Umbilical cord (tissue), 1 donor: ENCODE measurements at regions not wholly inside any gene's neighbourhood (a gene's known extent, or its start where the extent isn't known, plus 50 kb on each side); places are given as distances from the start of the nearest gene placed in this dataset.

Experiments
- DNase-seq: peaks from one replicate; pipeline ENCODE4 v3.0.0-alpha.2; 2015; ENCODE audit warnings: low spot score

GRCh38 chr7:41367967-41368882, 334.7 kb downstream of the INHBA start:
- no peak for DNase-seq

GRCh38 chr7:41351091-41351490, 351.8 kb downstream of the INHBA start:
- DNase-seq = no peak

- DNase-seq = no peak
Measured at GRCh38 chr7:41346878-41347277, 356.0 kb downstream of the INHBA start.

GRCh38 chr7:41339913-41340676, 362.8 kb downstream of the INHBA start:
- no peak for DNase-seq

- peak; percentile 36 for DNase-seq
Measured at GRCh38 chr7:41336981-41337380, 365.9 kb downstream of the INHBA start.

GRCh38 chr7:41336455-41336952, 366.4 kb downstream of the INHBA start:
- DNase-seq = peak; percentile 30

DNA sequence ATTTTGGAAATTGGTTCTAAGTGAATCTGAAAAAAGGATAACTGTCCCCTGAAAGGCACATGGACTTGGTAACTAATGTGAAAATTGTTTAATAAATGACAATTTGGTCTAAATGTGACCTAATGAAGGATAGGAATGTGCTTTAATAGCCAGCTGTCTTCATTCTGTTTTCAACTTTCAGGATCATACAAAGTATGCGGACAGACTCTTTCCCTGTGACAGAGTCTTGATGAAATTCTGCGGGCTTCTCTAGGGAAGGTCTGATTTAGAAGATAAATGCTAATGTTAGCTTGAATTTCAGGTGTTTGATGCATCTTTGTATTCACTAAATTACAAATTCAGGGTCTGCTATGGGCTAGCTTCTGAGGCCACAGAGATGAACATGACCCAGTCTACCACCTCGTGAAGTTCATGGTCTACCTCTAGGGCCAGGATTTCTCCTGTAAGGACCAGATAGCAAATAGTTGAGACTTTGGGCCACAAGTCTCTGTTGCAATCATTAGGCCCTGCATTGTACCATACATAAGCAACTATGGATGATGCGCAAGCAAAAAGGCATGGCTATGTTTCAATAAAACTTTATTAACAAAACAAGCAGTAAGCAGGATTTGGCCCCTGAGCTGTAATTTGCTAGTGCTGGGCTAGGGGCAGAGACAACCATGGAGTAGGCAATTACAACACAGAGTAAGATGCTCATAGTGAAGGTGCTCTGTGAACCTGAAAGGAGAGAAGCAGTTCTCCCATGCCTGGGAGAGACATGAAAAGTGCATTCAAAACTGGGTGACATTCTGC, 368.6 kb downstream of the INHBA start:
- no peak for DNase-seq

- DNase-seq = no peak
Measured at GRCh38 chr7:41333511-41333910, 369.4 kb downstream of the INHBA start.

GRCh38 chr7:41331194-41331593, 371.7 kb downstream of the INHBA start:
- DNase-seq = no peak

- no peak for DNase-seq
Measured at GRCh38 chr7:41328544-41328943, 374.3 kb downstream of the INHBA start.

- peak; percentile 50 for DNase-seq
Measured at GRCh38 chr7:41328131-41328530, 374.8 kb downstream of the INHBA start.

DNA sequence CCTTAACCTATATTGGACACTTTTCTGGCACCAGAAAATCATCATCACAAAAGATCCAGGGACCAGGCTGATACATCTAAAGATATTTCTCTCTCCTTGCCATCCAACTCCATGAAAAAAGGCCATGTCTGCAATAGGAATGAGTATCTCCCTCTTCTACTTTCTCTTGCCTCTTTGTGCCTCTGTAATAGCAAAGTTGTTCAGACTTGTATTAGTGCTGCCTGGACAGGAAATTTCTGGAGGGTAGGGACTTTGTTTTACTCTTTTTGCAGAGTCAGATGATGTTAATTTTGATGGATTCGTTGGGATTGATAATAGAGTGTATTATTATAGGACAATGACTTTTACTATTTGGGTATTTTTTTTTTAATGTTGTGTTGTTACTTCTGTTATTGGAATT, 376.3 kb downstream of the INHBA start:
- no peak for DNase-seq

DNA sequence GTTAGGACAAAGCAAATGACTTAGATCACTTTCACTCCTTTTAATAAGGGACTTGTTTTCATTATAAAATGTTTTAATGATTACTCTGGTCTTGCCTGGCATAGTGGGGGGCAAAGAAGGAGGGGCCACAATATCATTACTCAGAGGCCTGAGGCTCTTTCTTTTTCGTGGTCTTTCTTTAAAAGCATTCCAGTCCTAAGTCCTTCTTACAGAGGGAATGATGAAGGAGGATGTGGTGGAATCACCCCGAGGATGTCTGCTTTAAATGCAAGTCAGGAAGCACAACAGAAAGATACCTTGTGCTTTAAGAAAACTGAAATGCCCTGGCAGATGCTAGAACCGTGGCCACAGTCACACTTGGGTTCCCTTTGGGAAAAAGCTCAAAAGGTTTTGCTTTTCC, 379.1 kb downstream of the INHBA start:
- no peak for DNase-seq

- no peak for DNase-seq
Measured at GRCh38 chr7:41319581-41319980, 383.3 kb downstream of the INHBA start.

DNA sequence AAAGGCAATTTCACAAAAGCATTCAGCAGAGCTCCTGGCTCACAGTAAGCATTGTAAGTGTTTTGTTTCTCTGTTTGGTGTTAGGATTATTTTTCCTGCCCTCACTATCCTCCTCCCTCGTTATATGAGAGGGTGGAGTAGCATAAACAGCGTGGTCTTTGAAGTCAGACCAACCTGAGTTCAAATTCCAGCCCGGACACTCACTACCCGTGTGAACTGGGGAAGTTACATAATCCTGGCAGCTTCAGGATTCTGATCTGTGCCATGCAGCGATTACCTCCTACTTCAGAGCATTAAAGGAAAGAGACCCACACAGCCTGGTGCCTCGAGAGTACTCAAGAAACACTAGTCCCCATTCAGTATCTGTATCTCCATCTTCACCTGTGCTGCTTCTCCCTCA, 386.5 kb downstream of the INHBA start:
- DNase-seq = no peak

DNA sequence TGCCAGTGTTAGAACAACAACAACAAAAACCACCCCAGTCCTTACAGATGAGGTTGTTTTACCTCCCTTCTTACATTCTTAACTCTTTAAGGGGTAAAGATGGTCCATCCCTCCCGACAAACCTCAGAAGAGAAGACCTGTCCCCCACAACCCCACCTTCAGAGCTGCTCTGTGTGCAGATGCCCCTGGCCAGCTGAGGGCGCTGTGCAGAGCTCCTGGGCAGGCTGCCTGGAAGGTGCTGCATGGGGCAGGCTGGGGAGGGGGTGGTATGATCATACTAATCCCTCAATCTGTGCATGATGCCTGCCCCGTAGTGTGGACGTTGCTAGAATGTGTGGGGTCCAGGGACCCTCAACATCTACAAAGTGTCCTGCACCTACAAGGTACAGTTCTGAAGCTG, 387.1 kb downstream of the INHBA start:
- no peak for DNase-seq

DNA sequence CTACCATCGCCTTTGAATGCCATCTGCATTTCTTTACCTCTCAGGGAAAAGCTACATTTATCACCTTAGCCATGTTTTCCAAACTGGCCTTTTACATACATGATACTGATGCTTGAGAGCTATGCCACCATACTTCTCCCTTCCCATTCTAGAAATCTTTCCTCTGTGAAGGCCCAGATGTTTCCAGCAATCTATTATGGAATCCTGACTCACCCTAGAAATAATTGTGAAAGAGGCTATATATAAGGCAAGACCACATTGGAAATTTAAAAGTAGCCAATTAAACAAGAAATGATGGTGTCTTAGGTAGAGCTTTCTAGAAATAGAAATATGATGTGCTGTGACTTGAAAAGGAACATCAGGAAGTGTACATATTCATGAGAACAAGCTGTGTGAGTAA, 389.7 kb downstream of the INHBA start:
- no peak for DNase-seq

DNA sequence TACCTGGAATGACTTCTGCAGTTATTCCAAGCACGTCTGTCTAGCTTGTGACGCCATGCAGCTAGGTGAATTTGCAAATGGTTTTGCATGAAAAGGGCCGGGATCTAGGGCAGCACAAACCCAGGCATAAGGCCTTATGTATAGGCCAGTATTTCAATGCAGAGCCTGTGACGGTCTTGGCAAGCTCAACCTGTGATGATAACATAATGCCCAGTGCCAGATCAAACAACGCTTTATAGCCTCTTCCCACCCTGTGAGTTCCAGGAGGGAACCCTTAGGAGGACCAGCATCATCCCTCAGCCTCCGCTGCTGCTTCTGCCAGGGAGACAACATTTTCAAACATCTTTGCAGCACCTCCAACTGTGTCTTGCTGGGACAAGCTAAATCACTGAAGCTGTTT, 390.7 kb downstream of the INHBA start:
- DNase-seq = peak; percentile 3

DNA sequence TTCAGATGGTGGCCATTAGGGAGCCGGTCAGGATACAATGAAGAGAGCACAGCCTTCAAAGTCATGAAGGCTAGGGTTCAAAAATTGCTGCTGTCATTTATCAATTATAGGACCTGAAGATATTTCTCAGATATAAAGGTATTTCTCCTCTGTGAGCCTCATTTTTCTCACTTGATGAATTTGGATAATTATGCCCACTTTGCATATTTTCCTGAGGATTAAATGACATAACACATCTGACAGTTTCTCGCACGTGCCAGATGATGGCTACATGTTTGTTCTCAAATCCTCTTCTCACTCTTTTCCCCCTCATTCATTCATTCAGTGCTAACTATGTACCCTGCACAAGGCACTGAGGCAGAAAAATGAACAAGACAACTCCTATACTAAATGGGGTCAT, 391.6 kb downstream of the INHBA start:
- no peak for DNase-seq

GRCh38 chr7:41306486-41306885, 396.4 kb downstream of the INHBA start:
- no peak for DNase-seq

DNA sequence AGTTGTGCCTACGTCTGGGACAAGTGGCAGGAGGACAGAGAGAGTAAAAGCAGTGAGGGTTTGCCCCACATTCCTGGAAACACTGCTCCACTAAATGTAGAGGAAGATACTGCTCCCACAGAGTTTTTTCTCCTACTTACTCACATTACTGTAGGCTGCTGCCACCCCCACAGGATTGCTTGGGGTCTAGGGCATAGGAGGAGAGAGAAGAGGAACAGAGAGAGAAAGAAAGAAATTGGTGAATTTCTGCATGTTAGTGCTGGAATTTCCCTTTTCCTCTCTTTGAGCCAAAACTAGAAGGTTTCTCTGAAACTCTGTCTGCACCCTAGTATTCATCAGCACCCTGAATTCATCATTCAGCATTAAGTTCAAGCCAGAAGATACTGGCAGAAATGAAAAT, 397.9 kb downstream of the INHBA start:
- DNase-seq = no peak

- DNase-seq = no peak
Measured at GRCh38 chr7:41303709-41304108, 399.2 kb downstream of the INHBA start.
